Nephron (organoid): ENCODE measurements at regions not wholly inside any gene's neighbourhood (a gene's known extent, or its start where the extent isn't known, plus 50 kb on each side); places are given as distances from the start of the nearest gene placed in this dataset.
"Not testable (repeated sequence)": the region's sequence is repeated elsewhere in the genome, so short reads cannot be mapped to it uniquely, and the experiment has no call there.

ENCODE experiments used
- H3K27ac Mint-ChIP-seq, 3 experiments: 2 replicates each; pipeline ENCODE4 v1.8.0; 2020; ENCODE audit warnings: mixed read lengths in 3 of 3, mild to moderate bottlenecking in 2 of 3, moderate library complexity in 1 of 3
- H3K27me3 Mint-ChIP-seq: 2 replicates; pipeline ENCODE4 v1.8.0; 2021; ENCODE audit warnings: low read depth, mild to moderate bottlenecking, moderate library complexity, mixed read lengths
- H3K36me3 Mint-ChIP-seq: 2 replicates; pipeline ENCODE4 v1.8.0; 2020; ENCODE audit warnings: low read depth, mixed read lengths
- H3K4me1 Mint-ChIP-seq: 2 replicates; pipeline ENCODE4 v1.8.0; 2020; ENCODE audit warnings: mixed read lengths
- H3K4me3 Mint-ChIP-seq, 3 experiments: 2 replicates each; pipeline ENCODE4 v1.8.0; 2020; ENCODE audit warnings: mild to moderate bottlenecking in 3 of 3, mixed read lengths in 3 of 3, moderate library complexity in 2 of 3
- H3K9me3 Mint-ChIP-seq: 2 replicates; pipeline ENCODE4 v1.8.0; 2020; ENCODE audit warnings: mixed read lengths
- TF ChIP-seq, protein P1 (sequence below), 3 experiments: fragments of 200-600 bp; sonication (generic); IDR thresholded peaks; one replicate each; pipeline ENCODE4 v1.5.0; 2021; ENCODE audit warnings: antibody characterized with exemption in 3 of 3; ENCODE audit not compliant: unreplicated experiment in 3 of 3

GRCh38 chr21:36212513-36212780 is 55.8 kb downstream of the DOP1B start:
- no peak overlapping the region for H3K4me3 Mint-ChIP-seq
- H3K27ac Mint-ChIP-seq, result no peak overlapping the region
- H3K27me3 Mint-ChIP-seq, result no peaks in the 10 kb centered on the region
- TF ChIP-seq, protein P1, sequence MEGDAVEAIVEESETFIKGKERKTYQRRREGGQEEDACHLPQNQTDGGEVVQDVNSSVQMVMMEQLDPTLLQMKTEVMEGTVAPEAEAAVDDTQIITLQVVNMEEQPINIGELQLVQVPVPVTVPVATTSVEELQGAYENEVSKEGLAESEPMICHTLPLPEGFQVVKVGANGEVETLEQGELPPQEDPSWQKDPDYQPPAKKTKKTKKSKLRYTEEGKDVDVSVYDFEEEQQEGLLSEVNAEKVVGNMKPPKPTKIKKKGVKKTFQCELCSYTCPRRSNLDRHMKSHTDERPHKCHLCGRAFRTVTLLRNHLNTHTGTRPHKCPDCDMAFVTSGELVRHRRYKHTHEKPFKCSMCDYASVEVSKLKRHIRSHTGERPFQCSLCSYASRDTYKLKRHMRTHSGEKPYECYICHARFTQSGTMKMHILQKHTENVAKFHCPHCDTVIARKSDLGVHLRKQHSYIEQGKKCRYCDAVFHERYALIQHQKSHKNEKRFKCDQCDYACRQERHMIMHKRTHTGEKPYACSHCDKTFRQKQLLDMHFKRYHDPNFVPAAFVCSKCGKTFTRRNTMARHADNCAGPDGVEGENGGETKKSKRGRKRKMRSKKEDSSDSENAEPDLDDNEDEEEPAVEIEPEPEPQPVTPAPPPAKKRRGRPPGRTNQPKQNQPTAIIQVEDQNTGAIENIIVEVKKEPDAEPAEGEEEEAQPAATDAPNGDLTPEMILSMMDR (IDR thresholded peaks at IDR 0.05; ENCODE audit: unreplicated experiment in 3 of 3), result no peak
- H3K4me1 Mint-ChIP-seq, result peaks cover 2% of the 10 kb centered on the region
- H3K36me3 Mint-ChIP-seq, result peaks cover 6% of the 10 kb centered on the region
- no peaks in the 10 kb centered on the region for H3K9me3 Mint-ChIP-seq

DNA sequence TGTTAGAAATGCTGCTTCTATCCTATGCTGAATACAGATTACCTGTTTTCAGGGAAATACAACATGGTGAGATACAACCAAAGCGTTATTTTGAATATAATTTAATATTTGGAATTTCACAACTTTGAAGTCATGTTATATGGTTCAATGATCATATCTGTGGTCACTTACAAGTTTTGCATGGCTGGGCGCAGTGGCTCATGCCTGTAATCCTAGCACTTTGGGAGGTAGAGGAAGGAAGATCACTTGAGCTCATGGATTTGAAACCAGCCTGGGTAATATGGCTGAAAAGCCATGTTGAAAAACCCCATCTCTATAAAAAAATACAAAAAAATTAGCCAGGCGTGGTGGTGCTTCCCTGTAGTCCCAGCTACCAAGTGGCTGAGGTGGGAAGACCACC is 57.9 kb downstream of the DOP1B start:
- H3K4me3 Mint-ChIP-seq, result no peak overlapping the region
- H3K4me1 Mint-ChIP-seq, result peaks cover 9% of the 10 kb centered on the region
- TF ChIP-seq, protein P1 (IDR thresholded peaks at IDR 0.05; ENCODE audit: unreplicated experiment in 3 of 3), result no peak
- no peaks in the 10 kb centered on the region for H3K27me3 Mint-ChIP-seq
- H3K9me3 Mint-ChIP-seq, result no peaks in the 10 kb centered on the region
- H3K27ac Mint-ChIP-seq, result no peak overlapping the region
- peaks cover 7% of the 10 kb centered on the region for H3K36me3 Mint-ChIP-seq

DNA sequence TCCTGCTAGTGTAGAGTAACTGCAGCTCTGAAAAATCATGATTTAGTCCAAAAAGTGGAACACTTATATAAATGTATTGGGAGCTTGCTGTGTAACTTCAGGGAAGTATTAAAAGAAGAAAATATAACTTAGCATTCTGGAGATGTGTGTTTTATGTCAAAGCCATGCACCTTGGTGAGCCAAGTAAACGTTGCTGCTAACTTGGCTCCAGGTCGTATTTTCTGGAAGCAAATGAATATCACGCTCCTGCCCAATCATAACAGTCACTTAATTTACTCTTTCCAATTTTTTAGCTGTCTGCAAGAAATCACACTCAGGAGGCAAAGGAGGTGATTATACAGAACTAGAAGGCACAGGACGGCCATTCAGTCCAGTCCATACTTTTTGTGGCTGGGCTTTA is 61.1 kb downstream of the DOP1B start:
- H3K36me3 Mint-ChIP-seq, result peaks cover 7% of the 10 kb centered on the region
- H3K4me3 Mint-ChIP-seq, result no peak overlapping the region
- H3K9me3 Mint-ChIP-seq, result no peaks in the 10 kb centered on the region
- H3K27me3 Mint-ChIP-seq, result no peaks in the 10 kb centered on the region
- H3K27ac Mint-ChIP-seq, result peak overlapping the region in 2 of 3 experiments; percentile 19 to 30
- TF ChIP-seq, protein P1 (IDR thresholded peaks at IDR 0.05; ENCODE audit: unreplicated experiment in 3 of 3), result no peak
- H3K4me1 Mint-ChIP-seq, result peaks cover 9% of the 10 kb centered on the region

DNA sequence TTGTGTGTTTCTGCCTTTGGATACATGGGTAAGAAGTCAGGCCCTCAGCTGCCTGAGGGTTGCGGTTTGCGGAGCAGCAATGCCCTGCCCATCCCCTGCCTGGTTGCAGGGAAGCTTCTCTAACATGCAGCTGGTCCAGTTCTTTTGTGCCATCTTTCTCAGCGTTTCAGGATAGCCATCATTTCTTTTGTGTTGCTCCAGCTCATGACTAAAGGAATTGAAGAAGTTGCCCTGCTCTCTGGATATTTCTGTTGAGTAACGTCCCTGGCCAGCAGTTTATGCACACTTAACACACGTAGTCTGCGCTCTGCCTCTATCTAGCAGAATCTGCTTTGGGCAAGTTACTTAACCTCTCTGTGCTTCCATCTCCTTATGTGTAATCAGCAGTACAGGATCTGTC is 62.1 kb downstream of the DOP1B start:
- Mint-ChIP-seq H3K27me3 (no peaks in the 10 kb centered on the region), H3K4me3 (no peak overlapping the region), H3K9me3 (no peaks in the 10 kb centered on the region), H3K27ac (no peak overlapping the region), H3K4me1 (peaks cover 9% of the 10 kb centered on the region), H3K36me3 (peaks cover 7% of the 10 kb centered on the region)
- TF ChIP-seq, protein P1 (IDR thresholded peaks at IDR 0.05; ENCODE audit: unreplicated experiment in 3 of 3), result no peak

DNA sequence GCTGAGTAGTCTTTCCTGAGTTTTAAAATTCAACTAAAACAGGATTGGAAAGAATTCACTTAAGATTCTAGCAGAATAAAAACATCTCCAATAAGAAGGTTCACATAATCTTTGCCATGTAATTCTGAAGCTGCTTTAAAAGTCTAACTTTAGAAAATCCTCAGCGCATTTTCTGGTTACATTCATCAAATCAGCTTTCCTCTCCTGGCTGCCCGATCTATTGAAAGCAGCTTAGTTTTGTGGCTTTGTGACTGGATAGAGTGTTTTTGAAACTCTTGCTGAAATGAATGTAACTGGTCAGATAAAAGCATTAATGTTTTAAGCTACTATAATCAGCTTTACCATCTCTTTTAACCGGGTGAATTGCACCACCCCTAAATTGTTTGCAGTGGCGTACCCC is 66.8 kb downstream of the DOP1B start:
- TF ChIP-seq, protein P1 (IDR thresholded peaks at IDR 0.05; ENCODE audit: unreplicated experiment in 3 of 3), result no peak
- Mint-ChIP-seq H3K27me3 (no peaks in the 10 kb centered on the region), H3K27ac (no peak overlapping the region), H3K36me3 (peaks cover 3% of the 10 kb centered on the region), H3K4me3 (no peak overlapping the region), H3K9me3 (no peaks in the 10 kb centered on the region), H3K4me1 (peaks cover 3% of the 10 kb centered on the region)

DNA sequence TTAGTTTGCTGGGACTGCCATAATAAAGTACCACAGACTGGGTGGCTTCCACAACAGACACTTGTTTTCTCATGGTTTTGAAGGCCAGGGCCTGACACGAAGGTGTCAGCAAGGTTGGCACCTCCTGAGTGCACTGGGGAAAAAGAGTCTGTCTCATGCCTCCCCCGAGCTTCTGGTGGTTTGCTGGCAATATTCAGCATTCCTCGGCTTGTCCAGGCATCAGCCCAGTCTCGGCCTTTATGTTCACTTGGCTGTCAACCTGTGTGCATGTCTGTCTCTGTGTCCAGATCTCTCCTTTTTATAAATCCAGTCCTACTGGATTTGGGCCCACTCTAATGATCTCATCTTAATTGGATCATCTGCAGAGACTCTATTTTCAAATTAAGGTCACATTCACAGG is 72.6 kb downstream of the DOP1B start:
- H3K4me3 Mint-ChIP-seq, result no peak overlapping the region
- no peaks in the 10 kb centered on the region for H3K4me1 Mint-ChIP-seq
- H3K27ac Mint-ChIP-seq, result no peak overlapping the region
- TF ChIP-seq, protein P1 (IDR thresholded peaks at IDR 0.05; ENCODE audit: unreplicated experiment in 3 of 3), result no peak
- H3K27me3 Mint-ChIP-seq, result no peaks in the 10 kb centered on the region
- peaks cover 8% of the 10 kb centered on the region for H3K36me3 Mint-ChIP-seq
- no peaks in the 10 kb centered on the region for H3K9me3 Mint-ChIP-seq

DNA sequence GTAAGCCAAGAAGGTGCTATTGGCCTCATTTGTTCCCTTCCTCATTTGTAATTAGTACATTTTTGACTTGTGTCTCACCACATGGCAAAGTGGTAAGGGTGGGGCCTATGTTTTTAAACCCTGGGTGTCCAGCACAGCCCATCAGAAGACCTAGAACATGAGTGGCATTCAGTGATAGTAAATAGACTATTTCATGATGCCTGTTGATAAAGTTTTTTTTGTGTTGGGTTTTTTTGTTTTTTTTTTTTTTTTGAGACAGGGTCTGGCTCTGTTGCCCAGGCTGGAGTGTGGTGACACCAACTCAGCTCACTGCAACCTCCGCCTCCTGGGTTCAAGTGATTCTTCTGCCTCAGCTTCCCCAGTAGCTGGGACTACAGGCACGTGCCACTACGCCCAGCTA is 74.8 kb downstream of the DOP1B start:
- not testable (repeated sequence) for H3K9me3 Mint-ChIP-seq, H3K36me3 Mint-ChIP-seq, H3K4me1 Mint-ChIP-seq, H3K4me3 Mint-ChIP-seq, H3K27me3 Mint-ChIP-seq, H3K27ac Mint-ChIP-seq
